Chondrocyte (in vitro differentiated cells): ENCODE measurements at regions not wholly inside any gene's neighbourhood (a gene's known extent, or its start where the extent isn't known, plus 50 kb on each side); places are given as distances from the start of the nearest gene placed in this dataset.

Source experiments
- DNase-seq: peaks from one replicate; pipeline ENCODE4 v3.0.0; 2021; ENCODE audit warnings: mixed read lengths, low spot score
- H3K27ac Mint-ChIP-seq: one replicate; pipeline ENCODE4 v1.8.0; 2021; ENCODE audit warnings: mild to moderate bottlenecking, moderate library complexity, mixed read lengths; ENCODE audit not compliant: unreplicated experiment
- H3K27me3 Mint-ChIP-seq: 2 replicates; pipeline ENCODE4 v1.8.0; 2021; ENCODE audit warnings: low read depth, mixed read lengths
- H3K36me3 Mint-ChIP-seq: 2 replicates; pipeline ENCODE4 v1.8.0; 2021; ENCODE audit warnings: low read depth, mixed read lengths
- H3K4me1 Mint-ChIP-seq: 2 replicates; pipeline ENCODE4 v1.8.0; 2021; ENCODE audit warnings: low read depth, mild to moderate bottlenecking, mixed read lengths
- H3K4me3 Mint-ChIP-seq: one replicate; pipeline ENCODE4 v1.8.0; 2021; ENCODE audit warnings: mild to moderate bottlenecking, moderate library complexity, mixed read lengths; ENCODE audit not compliant: unreplicated experiment
- H3K9me3 Mint-ChIP-seq: 2 replicates; pipeline ENCODE4 v1.8.0; 2021; ENCODE audit warnings: low read depth, mixed read lengths
- TF ChIP-seq, protein P1 (sequence below): fragments of 200-600 bp; sonication (generic); IDR thresholded peaks from 2 replicates; pipeline ENCODE4 v1.5.0; 2021; ENCODE audit warnings: antibody characterized with exemption, mild to moderate bottlenecking, moderate library complexity

GRCh38 chr9:38154501-38155421 is 85.7 kb upstream of the SHB start:
- no peak for DNase-seq
- H3K4me3 Mint-ChIP-seq, result no peak overlapping the region
- no peaks in the 10 kb centered on the region for H3K4me1 Mint-ChIP-seq
- no peaks in the 10 kb centered on the region for H3K9me3 Mint-ChIP-seq
- H3K36me3 Mint-ChIP-seq, result no peaks in the 10 kb centered on the region
- TF ChIP-seq, protein P1, sequence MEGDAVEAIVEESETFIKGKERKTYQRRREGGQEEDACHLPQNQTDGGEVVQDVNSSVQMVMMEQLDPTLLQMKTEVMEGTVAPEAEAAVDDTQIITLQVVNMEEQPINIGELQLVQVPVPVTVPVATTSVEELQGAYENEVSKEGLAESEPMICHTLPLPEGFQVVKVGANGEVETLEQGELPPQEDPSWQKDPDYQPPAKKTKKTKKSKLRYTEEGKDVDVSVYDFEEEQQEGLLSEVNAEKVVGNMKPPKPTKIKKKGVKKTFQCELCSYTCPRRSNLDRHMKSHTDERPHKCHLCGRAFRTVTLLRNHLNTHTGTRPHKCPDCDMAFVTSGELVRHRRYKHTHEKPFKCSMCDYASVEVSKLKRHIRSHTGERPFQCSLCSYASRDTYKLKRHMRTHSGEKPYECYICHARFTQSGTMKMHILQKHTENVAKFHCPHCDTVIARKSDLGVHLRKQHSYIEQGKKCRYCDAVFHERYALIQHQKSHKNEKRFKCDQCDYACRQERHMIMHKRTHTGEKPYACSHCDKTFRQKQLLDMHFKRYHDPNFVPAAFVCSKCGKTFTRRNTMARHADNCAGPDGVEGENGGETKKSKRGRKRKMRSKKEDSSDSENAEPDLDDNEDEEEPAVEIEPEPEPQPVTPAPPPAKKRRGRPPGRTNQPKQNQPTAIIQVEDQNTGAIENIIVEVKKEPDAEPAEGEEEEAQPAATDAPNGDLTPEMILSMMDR, result no peak
- no peak overlapping the region for H3K27ac Mint-ChIP-seq
- no peaks in the 10 kb centered on the region for H3K27me3 Mint-ChIP-seq

DNA sequence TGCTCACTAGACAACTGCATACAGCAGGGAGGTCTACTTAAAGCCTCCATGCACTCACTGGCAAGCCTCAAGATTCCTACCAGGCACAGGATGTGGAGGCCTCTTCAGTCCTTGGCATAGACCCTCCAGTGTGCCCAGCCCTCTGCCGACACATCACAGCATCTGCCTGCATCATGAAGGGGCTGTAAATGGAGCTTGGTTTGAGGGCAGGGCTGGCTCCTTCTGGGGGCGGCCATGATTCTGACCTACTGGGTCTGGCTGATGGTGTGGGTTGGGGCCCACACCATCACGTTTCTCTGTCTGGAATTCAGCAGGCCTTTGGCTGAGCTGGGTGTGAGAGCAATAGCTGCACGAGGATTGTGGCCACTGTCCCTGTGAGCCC is 84.9 kb upstream of the SHB start:
- Mint-ChIP-seq H3K36me3 (no peaks in the 10 kb centered on the region), H3K27ac (no peak overlapping the region), H3K27me3 (peaks cover 2% of the 10 kb centered on the region), H3K4me1 (no peaks in the 10 kb centered on the region), H3K9me3 (no peaks in the 10 kb centered on the region), H3K4me3 (no peak overlapping the region)
- TF ChIP-seq, protein P1, result no peak
- no peak for DNase-seq

DNA sequence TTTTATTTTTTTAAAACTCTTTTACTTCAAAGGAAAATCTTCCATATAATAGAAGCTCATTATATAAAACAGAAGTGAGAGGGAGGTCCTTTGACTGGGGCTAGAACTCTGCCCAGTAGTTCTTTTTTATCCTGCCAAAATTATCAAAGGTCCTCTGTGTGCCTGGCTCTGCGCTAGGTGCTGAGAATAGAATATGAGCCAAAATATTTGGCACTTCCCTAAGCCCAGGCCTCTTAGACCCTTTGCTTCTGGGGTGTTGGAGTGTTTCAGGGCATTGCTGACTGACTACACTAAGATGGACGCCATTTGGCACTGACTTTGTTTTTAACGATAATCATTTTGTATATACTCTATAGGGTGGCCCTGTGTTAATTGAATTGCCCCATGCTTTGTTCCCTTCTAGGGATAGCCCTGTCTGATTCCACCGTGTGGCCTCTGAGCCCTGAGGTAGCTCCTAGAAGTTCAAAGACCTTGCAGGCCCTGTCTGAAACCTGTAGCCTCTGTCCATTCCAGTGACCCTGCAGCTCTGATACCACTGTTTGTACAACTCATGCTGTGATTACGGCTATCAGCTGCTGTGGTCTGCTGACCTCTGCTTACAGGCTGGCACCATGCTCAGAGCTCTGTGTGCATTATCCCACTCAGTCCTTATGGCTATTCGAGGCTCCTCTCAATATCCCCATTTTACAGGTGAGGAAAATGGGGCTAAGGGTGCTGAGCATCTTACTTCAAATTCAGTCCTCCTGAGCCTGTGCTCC is 84.3 kb upstream of the SHB start:
- H3K9me3 Mint-ChIP-seq, result no peaks in the 10 kb centered on the region
- H3K27me3 Mint-ChIP-seq, result peaks cover 4% of the 10 kb centered on the region
- H3K36me3 Mint-ChIP-seq, result no peaks in the 10 kb centered on the region
- H3K4me1 Mint-ChIP-seq, result no peaks in the 10 kb centered on the region
- TF ChIP-seq, protein P1, result no peak
- no peak for DNase-seq
- no peak overlapping the region for H3K27ac Mint-ChIP-seq
- no peak overlapping the region for H3K4me3 Mint-ChIP-seq

DNA sequence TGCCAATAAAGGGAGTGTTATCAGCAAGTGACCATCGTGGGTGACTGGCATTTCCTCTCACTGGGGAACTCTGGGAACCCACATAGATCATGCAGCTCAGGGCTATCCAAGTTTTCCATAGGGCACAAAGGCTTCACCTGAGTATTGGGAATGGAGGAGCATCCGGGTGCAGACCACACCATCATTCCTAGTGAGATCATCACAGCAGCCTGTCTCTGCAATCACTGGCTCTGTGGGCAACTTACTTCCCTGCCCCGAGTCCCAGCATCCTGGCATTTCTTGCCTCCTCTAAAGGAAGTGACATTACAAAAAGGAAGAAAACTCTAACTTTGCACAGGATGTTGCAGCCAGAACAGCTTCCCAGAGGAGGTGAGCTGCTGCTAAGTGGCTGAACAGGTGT is 80.6 kb upstream of the SHB start:
- peaks cover 6% of the 10 kb centered on the region for H3K27me3 Mint-ChIP-seq
- TF ChIP-seq, protein P1, result no peak
- no peak for DNase-seq
- no peaks in the 10 kb centered on the region for H3K36me3 Mint-ChIP-seq
- H3K27ac Mint-ChIP-seq, result no peak overlapping the region
- H3K4me1 Mint-ChIP-seq, result no peaks in the 10 kb centered on the region
- H3K9me3 Mint-ChIP-seq, result no peaks in the 10 kb centered on the region
- no peak overlapping the region for H3K4me3 Mint-ChIP-seq

DNA sequence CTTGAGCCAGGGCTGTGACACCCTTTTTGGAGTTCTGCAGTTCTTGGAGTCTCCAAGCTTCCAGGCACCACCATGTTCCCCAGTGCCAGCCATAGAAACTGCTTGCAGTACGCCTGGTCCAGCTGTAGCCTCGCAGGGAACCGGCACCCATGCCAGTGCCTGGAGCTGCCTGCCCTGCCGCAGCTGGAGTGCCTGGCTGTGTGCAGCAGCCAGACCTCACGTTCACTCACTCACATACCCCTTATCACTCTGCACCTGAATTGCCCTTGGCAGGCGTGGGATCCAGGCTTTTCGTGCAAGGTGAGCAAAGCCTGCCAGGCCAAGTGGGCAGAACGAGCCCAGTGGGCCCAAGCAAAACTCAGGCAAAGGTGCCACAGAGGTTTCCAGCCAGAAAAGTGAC is 77.8 kb upstream of the SHB start:
- no peak overlapping the region for H3K4me3 Mint-ChIP-seq
- TF ChIP-seq, protein P1, result no peak
- H3K36me3 Mint-ChIP-seq, result no peaks in the 10 kb centered on the region
- peaks cover 14% of the 10 kb centered on the region for H3K4me1 Mint-ChIP-seq
- no peak overlapping the region for H3K27ac Mint-ChIP-seq
- no peak for DNase-seq
- H3K9me3 Mint-ChIP-seq, result no peaks in the 10 kb centered on the region
- peaks cover 6% of the 10 kb centered on the region for H3K27me3 Mint-ChIP-seq
